Activated CD4-positive, alpha-beta T cell treated with anti-CD3 and anti-CD28 coated beads, Interleukin-2, amount 50 U/mL, for 16 hours (primary cell): ENCODE measurements at regions not wholly inside any gene's neighbourhood (a gene's known extent, or its start where the extent isn't known, plus 50 kb on each side); places are given as distances from the start of the nearest gene placed in this dataset.

Experiments
- DNase-seq: peaks from one replicate; pipeline ENCODE4 v3.0.0-alpha.2; 2020

DNA sequence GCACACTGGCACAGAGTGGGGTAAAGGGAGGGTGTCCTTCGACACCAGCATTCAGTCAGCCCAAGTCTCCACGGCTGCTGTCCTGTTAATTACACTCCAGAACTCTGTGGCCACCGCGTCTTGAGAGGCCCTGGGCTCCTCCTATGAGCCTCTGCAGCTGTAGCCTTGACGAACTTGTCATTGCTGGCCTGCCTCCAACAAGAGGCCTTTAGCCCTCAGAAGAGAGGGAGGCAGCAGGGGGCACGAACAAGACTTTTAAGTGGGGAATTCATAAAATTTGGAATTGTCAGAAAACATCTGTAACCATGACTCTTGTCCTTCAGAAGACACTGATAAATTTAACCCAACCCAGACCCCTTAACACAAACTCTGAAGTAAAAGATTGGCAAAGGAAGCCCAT lies 241.9 kb downstream of the UQCRFS1 start:
- no peak for DNase-seq

DNA sequence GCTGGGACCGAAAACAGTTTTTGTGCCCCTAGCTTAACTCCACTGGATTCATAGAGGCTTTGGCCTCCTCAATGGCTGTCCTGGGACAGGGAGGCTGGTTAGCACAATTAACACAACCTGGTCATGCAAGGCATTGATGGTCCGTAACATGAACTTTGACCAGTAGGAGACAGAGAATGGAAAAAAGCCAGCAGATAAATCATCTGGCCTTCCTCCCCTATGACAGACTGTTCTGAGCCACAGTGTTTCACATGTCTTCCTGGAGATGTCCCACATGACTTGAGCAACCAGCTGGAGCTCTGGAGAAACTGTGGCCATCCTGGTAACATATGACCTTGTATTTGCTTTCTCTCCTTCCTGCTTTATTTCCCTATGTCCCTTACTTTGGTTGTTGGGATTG lies 244.2 kb downstream of the UQCRFS1 start:
- DNase-seq: no peak

DNA sequence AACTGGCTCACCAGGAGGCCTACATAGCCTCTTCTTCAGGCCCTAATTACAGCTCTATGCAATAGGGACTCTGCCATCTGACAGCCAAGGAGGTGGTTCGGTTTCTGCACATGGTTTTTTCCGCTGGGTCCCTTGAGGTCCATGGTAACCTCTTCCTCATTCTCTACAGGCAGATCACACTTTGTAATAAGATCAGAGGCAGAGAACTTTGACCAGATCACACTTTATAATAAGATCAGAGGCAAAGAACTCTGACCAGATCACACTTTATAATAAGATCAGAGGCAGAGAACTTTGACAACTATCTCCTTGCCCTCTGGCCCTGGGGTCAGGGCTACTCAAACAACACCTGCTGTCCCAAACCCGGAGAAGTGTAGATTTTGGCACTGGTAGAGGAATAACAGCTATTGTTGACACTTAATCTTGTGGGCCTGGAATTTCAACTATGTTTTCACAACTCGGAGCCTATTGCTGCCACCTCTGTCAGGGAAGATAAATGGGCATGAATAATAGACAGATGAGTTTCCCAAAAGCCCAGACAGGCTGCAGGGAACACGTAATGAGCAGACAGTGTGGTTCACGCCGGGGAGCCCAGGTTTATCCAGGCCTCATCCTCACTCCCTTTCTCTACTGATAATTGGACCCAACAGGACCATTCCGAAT lies 246.1 kb downstream of the UQCRFS1 start:
- no peak for DNase-seq

- DNase-seq: no peak
Observed at GRCh38 chr19:28964500-28964899, 248.5 kb downstream of the UQCRFS1 start.

- DNase-seq: no peak
Observed at GRCh38 chr19:28963486-28964250, 249.3 kb downstream of the UQCRFS1 start.

GRCh38 chr19:28961772-28962500 lies 251.0 kb downstream of the UQCRFS1 start:
- no peak for DNase-seq

DNA sequence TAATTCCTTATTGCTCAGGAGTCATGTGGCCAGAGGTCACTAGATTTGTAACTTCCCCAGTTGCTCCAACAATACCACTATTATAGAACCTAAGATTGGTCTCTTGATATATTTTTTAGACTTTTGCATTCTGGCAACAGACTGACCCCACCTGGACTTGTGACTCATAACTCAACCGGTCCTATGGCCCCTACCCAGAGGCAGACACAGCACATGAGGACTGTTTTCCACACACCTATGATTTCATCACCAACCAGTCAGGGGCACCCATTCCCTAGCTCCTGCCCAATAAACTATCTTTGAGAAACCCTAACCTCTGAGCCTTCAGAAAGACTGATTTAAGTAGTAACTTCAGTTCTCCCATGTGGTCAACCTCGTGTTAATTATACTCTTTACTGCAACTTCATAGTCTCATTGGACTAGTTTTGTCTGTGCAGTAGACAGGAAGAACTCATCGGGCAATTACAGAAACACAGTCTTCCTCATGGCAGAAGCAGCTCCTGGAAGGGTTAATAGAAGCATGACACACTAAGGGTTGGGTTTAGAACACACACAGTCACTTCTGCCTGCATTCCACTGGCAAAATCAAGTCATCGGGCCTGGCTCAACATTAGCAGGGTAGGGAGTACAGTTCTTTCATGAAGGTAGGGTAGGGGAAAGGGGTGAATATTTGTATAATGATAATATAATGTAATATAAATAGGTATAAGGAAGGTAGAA lies 251.8 kb downstream of the UQCRFS1 start:
- DNase-seq: no peak

- DNase-seq: no peak
Observed at GRCh38 chr19:28960586-28960985, 252.4 kb downstream of the UQCRFS1 start.

- DNase-seq: no peak
Observed at GRCh38 chr19:28956961-28957360, 256.0 kb downstream of the UQCRFS1 start.

DNA sequence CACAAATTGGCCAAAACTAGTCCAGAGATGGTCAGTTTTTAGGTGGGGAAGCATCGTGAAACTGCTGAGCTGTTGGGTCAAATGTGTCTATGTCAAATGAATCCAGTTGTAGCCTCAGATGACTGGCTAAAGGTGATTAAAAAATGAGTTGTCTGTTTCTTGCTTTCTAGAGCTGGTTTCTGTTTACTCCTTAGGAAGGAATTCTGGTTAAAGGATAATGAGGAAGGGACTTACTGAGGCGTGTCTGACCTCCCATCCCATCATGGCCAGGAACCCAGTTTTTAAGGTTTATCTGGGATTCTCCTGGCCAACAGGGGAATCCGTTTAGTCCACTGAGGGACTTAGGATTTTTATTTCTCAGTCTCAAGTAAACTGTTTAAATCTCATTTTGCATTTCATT lies 256.5 kb downstream of the UQCRFS1 start:
- DNase-seq: no peak

DNA sequence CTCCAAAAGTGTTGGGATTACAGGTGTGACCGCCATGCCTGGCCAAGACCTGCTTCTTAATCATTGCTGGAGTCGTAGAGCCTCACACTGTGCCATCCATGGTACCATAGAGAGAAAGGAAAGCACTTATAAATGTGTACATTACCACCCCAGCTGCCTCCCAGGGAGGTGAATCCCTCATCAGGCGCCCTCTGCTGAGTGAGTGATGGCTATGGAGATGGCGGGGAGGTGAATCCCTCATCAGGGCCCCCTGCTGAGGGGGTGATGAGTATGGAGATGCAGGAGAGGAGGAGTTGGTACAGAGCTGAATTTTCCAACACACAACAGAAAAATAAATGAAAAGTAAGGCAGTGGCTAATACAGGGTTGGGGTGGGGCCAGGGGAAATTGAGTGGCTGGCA lies 263.4 kb downstream of the UQCRFS1 start:
- no peak for DNase-seq

GRCh38 chr19:28949027-28949426 lies 263.9 kb downstream of the UQCRFS1 start:
- no peak for DNase-seq

- DNase-seq: no peak
Observed at GRCh38 chr19:28948566-28948965, 264.4 kb downstream of the UQCRFS1 start.

- DNase-seq: no peak
Observed at GRCh38 chr19:28948026-28948425, 264.9 kb downstream of the UQCRFS1 start.

DNA sequence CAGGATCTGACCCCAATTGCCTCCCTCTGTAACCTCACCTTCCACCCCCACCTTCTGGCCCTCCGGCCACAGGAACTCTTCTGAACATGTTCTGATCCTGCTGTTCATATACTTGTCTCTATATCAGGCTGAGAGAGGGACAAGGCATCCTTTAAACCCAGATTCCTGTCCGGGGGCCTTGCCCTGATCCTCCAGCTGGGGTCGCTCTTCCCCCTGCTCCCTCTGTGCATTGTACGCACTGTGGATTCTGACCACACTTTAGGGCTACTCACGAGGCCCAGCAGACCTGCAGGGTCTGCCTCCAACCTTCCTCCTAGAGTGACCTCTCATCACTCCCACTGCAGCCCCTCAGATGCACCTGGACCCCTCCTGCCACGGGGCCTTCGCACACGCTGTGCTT lies 269.3 kb downstream of the UQCRFS1 start:
- DNase-seq: no peak

DNA sequence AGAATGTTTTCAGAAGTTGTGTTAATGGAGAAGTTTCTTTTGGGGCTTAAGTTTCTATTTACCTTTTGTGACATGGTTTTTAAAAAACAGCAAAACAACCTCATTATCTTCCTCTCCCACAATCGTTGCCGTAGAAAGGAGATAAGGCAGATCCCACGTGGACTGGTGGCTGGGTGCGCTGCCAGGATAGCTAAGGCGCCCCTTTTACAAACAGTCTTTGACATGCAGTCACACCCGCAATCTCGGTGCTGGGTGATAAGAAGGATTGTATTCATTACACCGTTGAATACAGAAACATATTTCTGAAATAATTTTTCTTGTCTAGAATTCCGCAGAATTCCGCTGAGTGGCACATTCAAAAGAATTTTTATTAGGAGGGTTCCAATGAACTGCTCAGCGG lies 271.1 kb downstream of the UQCRFS1 start:
- DNase-seq: no peak

- no peak for DNase-seq
Observed at GRCh38 chr19:28940751-28941500, 272.0 kb downstream of the UQCRFS1 start.

- no peak for DNase-seq
Observed at GRCh38 chr19:28939236-28939635, 273.7 kb downstream of the UQCRFS1 start.

GRCh38 chr19:28936001-28936400 lies 276.9 kb downstream of the UQCRFS1 start:
- DNase-seq: no peak

DNA sequence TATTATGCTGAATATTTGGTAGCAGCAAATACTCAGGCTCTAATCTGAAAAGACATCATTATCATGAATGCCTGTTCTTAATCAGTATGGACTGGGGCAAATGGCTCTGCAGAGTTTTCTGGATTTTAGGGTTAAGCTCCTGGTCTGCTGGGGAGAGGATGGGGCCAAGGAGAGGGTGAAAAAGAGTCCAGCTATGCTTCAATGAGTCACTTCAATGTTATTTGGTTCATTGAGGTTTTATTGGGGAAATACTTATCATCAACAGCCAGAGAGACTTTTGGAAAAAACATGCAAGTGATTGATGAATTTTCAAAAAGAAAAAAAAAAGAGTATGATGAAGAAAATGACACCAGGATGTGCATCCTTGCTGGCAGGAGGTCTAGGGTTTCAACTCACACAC lies 278.3 kb downstream of the UQCRFS1 start:
- DNase-seq: no peak

GRCh38 chr19:28933039-28933438 lies 279.9 kb downstream of the UQCRFS1 start:
- DNase-seq: no peak

DNA sequence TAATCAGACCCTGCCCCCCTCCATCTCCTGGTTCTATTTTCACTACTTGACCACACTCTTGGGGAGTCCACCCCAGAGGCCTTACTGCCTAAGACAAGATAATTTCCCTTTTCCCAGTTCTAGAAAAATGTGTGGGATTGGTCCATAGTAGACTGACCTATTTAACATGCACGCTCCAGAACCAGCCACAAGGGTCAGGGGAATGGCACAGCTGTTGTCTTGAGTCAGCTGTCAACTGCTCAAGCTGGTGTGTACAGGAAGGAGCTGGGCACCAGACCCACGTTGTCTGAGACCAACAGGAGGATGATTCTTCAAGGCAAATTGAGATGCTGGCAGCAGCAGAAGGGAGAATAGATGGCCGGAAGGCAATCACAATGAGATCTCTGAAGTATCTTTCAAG lies 280.5 kb downstream of the UQCRFS1 start:
- no peak for DNase-seq

- DNase-seq: no peak
Observed at GRCh38 chr19:28929006-28929405, 283.9 kb downstream of the UQCRFS1 start.
